Superior temporal gyrus (tissue), 1 donor: ENCODE measurements at regions not wholly inside any gene's neighbourhood (a gene's known extent, or its start where the extent isn't known, plus 50 kb on each side); places are given as distances from the start of the nearest gene placed in this dataset.

Source experiments
- DNase-seq: peaks from one replicate; pipeline ENCODE4 v3.0.0-alpha.2; 2016; ENCODE audit errors: extremely low spot score

DNA sequence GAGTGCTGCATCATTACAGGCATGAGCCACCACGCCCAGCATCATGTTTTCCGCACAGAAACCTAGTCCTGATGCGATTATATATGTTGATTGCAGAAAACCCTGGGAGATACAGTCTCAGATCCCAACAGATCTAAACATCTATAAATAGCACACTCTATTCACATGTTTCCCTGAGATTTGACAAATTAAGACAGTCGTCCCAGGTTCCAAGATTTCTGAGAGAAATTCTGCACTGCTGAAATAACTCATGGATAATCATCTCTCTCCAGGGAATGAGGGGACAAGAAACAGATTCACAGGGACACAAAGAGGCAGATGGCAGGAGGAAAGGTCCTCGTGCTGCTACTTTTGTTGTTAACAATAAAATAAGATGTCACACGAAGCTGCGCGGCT is 393.1 kb upstream of the CELF2 start:
- DNase-seq = no peak

DNA sequence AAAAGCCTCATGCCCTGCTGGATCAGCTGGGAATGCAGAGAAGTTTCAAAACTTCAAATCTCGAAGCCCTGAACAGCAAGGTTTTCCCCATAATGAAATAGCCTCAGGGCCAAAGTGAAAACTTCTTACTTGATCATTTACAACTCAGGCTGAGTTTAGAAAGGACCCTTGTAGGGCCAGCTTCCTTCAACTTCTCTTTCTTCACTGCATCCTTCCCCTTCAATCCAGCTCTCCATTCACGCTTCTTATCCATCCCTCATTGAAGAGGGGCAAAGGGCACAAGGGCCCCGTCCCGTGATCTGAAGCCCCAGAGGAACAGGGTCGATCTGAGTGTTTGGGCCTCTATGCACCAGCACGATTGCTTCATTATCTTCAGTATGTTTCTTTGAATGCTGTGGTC is 392.2 kb upstream of the CELF2 start:
- DNase-seq = no peak

DNA sequence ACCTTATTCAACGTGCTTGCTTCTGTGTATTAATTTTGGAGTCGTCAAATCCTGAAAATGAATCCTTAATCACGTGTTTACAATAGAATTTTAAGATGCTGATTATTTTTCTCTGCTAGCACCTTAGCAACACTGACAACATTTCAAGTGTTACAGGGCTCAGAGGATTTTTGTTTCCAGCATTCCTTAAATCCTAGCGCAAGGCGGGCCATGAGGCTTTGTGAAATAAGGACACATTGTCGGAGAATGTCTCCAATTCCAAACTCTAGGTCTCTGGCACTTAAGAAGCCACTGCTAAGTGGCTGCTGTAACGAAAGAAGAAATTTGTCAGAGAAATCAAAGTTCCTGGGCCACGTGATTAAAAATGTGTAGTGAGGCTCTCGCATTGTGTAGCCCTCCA is 390.9 kb upstream of the CELF2 start:
- DNase-seq = no peak

- no peak for DNase-seq
Observed at GRCh38 chr10:10627414-10627813, 390.3 kb upstream of the CELF2 start.

GRCh38 chr10:10629512-10629911 is 388.2 kb upstream of the CELF2 start:
- DNase-seq = no peak

DNA sequence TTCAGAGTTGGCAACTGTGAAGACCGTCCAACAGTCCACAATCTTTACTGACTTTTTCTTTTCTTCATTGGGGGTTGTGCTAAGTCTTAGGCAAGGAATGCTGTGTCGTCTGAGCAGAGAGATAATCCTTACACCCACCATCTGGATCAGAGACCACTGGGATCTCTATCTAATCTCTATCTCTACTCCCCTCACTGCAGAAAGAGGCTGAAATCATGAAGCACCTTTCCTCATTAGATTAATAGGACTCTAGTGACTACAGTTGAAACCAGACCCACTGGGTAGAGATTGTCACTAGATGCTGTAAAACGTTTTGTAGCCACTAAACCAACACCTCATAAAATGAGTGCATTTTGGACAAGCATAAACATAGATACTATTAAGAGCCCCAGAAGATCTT is 387.4 kb upstream of the CELF2 start:
- DNase-seq = no peak

DNA sequence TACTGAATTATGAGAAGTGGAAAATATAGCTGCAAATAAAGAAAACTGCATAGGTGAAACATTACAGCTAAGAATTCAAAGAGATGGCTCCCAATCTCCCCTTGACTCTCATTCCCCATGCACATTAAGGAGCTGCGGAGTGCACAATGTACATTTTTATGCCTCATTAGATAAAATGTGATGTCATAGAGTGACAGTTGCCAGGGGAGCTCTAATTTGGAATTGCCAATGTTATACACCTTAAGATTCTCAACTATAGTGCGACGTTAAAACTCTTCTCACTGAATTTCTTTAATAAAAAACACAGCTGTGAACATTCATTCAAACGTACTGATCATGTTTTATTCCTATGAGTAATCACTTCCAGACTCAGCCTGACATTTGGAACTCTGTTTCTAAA is 386.9 kb upstream of the CELF2 start:
- no peak for DNase-seq

- no peak for DNase-seq
Observed at GRCh38 chr10:10642189-10642588, 375.5 kb upstream of the CELF2 start.

GRCh38 chr10:10642751-10643150 is 374.9 kb upstream of the CELF2 start:
- no peak for DNase-seq

DNA sequence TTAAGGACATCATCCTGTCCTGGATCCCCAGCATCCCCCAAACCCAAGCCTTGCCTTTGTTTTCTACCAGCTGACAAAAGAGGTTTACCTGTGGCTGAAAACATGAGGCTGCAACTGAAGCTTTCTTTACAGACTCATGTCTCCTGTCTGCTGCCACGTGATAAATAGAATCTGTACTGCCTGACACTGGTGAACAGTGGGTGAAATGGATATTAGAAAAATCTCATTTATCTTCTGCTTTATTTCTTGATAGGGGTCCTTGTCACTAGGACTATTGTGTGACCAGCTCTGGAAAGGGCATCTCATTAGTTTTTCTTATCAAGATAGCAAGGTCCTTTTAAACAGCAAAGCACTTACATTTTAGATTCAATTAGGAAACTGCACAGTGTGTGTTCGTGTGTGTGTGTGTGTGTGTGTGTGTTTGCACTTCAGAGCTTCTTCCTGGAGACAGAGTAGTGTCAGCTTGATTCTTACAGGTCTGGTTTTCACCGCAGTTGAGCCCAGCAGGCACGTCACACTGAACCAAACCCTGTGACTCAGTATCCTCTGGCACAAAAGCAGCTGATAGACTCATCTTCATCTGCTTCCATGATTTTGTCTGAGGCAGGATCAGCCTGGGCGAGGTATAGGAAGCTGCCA is 373.5 kb upstream of the CELF2 start:
- DNase-seq = no peak

DNA sequence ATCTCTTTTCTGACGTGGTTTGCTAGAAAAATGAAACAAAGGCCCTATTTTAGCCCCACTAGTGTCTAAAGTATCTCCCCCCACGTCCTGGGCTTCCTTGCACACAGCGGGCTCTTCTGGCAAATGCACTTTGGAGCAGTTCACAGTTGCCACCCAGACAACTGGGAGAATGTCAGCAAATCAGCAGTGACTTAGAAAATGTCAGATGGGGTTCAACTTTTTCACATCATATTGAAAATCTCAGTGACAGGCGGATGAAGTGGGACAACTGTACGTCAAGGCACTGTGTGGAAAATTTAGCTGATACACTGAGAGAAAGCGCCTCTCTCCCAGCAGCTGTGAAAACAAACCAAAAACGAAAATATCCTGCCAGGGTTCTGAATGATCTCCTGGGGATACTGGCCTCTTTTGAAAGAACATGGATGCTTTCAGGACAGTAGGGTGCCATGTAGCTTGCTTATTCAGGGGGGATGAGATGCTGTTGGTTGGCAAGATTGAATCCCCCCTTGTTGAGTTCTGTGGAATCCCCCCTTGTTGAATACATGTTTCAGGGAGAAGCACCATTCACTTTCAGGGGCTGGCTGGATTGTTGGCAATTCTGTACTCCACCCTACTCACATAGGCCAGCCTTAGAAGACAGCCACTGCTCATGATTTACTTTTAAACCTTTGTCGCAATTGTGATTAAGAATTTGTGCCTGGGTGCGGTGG is 372.8 kb upstream of the CELF2 start:
- DNase-seq = no peak

DNA sequence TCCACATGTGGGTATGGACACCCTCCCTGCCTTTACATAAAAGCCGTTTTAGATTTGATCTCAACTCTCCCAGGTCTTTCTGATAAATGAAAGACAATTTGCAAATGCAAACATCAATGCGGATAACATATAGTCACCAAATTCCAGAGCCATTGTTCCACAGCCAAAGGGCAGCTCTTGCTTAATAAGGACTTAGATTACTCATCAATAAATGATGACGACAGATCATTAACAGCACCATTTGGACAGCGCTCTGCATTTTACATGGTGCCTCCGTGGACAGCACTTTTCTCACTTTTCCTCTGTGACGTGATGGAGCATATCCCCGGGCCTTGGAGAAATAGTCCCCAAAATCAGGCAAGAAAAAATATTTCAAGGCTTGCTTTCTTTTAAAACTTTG is 370.3 kb upstream of the CELF2 start:
- DNase-seq = no peak

DNA sequence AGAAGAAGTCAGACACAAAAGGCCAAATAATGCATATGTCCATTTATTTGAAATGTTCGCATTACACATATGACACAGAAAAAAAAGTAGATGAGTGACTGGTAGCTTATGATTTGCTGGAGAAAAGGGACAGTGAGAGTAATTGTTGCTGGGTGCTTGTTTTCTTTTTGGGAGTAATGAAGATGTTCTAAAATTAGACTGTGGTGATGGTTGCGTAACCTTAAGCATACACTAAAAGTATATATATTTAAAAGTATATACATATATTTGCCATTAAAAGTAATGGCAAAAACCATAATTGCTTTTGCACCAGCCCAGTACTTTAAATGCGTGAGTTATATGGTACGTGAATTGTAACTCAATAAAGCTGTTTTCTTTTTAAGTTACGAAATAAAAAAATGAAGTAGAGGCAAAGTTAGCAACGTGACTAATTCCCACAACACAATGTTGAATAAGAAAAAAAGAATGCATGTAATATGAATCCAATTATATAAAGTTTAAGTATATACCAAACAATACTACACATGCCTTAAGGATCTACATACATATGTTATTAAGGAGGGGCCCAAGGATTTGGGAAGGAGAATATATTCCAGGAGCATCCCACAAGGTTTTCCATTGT is 360.4 kb upstream of the CELF2 start:
- DNase-seq = no peak

DNA sequence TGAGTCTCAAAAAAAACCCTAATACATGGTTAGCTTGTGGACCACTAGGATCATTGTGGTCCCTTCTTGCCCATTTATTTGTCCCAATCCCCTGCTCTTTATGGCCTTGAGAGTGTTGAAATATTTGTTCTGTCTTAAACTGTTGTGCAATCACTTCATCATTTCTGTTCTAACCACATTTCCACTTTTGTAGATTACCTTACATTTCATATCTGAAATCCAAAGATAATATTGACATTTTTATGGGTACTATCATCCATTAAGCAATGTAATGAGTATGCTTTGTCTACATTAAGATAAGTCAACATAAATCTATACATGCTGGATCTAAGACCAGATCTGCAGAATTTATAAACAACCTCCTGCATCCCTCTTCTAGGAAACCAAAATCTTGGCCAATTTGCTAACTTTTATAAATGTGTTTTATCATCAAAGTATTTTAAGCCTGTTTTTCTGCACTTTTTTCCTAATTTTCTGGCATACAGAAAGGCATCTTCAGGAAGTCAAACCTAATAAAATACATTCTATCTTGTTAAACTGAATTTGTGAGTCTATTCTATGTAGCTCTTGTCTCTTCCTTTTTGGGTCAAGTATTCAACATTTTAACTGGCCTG is 359.4 kb upstream of the CELF2 start:
- no peak for DNase-seq

GRCh38 chr10:10660054-10660453 is 357.6 kb upstream of the CELF2 start:
- no peak for DNase-seq

- DNase-seq = no peak
Observed at GRCh38 chr10:10661176-10661575, 356.5 kb upstream of the CELF2 start.

DNA sequence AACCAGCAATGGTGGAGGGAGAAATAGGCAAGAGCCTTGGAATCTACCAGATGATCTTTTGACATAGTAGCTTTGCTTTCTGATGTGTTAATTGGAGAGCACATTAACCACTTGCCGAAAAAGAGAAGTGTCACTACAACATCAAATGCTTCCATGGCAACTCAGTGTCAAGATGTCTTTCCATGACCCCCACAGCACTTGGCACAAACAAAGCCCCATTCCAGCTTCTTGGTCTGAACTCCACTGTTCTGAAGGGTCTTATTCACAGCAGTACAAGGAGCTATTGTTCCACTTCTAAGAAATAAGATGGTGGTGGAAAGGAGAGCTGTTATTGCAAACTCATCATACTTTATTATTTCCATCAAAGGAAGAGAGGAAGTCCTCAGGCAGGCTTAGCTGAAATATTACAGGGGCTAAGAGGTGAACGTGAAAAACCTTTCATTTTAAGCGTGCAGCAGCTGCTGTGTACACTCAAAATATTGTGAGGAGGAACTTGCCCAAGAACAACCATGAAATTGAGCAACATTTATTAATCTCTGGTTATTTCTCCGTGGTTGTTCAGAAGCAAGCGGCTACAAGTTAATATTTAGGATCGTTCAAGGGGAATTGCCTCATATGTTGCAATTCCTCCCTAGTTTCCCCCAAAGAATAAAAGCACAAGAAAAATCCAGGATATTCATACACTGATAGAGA is 354.8 kb upstream of the CELF2 start:
- no peak for DNase-seq

DNA sequence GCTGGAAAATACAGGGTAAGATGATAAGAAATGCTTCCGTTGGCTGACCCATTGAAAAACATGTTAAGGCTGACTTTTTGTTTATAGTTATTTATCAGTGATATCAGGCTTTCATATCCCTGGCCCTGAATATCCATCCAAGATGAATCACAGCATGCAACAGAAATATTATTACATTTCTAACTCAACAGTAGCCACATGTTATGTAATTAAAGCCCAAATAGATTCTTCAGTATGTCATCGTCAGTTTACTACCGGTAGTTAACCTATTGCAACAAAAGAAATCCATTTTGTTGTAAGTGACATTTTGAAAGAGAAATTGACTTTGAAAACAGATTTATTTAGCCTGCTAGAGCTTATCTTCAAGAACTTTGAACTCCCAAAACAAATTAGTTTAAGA is 354.1 kb upstream of the CELF2 start:
- no peak for DNase-seq

GRCh38 chr10:10665750-10666149 is 351.9 kb upstream of the CELF2 start:
- DNase-seq = no peak

DNA sequence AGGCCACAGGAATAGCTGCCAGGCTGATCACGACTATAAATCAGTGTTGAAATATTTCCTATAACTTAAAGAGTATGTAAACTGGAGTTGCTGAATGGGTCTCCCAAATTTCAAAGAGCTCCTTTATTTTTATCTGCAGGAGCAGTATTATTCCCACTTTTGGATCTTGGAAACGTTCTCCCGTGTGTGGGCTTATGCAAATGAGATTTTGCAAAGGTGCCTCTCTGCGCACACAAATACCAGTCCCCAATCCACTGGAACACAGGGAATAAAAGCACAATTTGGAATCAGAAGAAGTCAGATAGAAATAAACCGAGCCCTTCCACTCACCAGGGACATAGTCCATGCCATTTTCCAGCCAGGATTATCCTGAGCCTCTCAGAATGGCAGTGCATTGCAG is 350.2 kb upstream of the CELF2 start:
- DNase-seq = no peak

GRCh38 chr10:10676972-10677371 is 340.7 kb upstream of the CELF2 start:
- DNase-seq = no peak

- DNase-seq = no peak
Observed at GRCh38 chr10:10677479-10677878, 340.2 kb upstream of the CELF2 start.
